ENCODE measurements at regions not wholly inside any gene's neighbourhood (a gene's known extent, or its start where the extent isn't known, plus 50 kb on each side); places are given as distances from the start of the nearest gene placed in this dataset.

- TF ChIP-seq CEBPB (IDR thresholded peaks at IDR 0.05) (no peak), ZBTB7A (IDR thresholded peaks at IDR 0.05; ENCODE audit: low read depth) (no peak), YY1 (IDR thresholded peaks at IDR 0.05; ENCODE audit: low read depth) (no peak), TCF12 (IDR thresholded peaks at IDR 0.05; ENCODE audit: low read depth) (no peak), NFIC (IDR thresholded peaks at IDR 0.05) (no peak), RAD21 (IDR thresholded peaks at IDR 0.05; ENCODE audit: low read depth) (no peak)
These were observed 604.0 kb upstream of the AGTR1 start for GRCh38 chr3:148093753-148094152.
